Activated T-helper 2 cell treated with anti-CD3 and anti-CD28 coated beads, Interferon-gamma antibody, Interleukin-2, Interleukin-4, amounts not matched to agents 10 μg/mL and 5 μg/mL and 100 μg/mL, durations not matched to agents 14 hours and 24 hours and 36 hours (primary cell): ENCODE measurements at regions not wholly inside any gene's neighbourhood (a gene's known extent, or its start where the extent isn't known, plus 50 kb on each side); places are given as distances from the start of the nearest gene placed in this dataset.
"Not testable (repeated sequence)": the region's sequence is repeated elsewhere in the genome, so short reads cannot be mapped to it uniquely, and the experiment has no call there.

ENCODE experiments used
- DNase-seq: peaks from one replicate; pipeline ENCODE4 v3.0.0; 2021; ENCODE audit warnings: low spot score
- H3K27ac Mint-ChIP-seq: one replicate; pipeline ENCODE4 v1.8.0; 2021; ENCODE audit warnings: mixed read lengths
- H3K27me3 Mint-ChIP-seq: one replicate; pipeline ENCODE4 v1.8.0; 2021; ENCODE audit warnings: low read depth, mixed read lengths
- H3K36me3 Mint-ChIP-seq: one replicate; pipeline ENCODE4 v1.8.0; 2021; ENCODE audit warnings: low read depth, mixed read lengths
- H3K4me1 Mint-ChIP-seq: one replicate; pipeline ENCODE4 v1.8.0; 2021; ENCODE audit warnings: low read depth, mixed read lengths
- H3K4me3 Mint-ChIP-seq: one replicate; pipeline ENCODE4 v1.8.0; 2021; ENCODE audit warnings: low read depth, mild to moderate bottlenecking, moderate library complexity, mixed read lengths
- H3K9me3 Mint-ChIP-seq: one replicate; pipeline ENCODE4 v1.8.0; 2021; ENCODE audit warnings: mixed read lengths
- intact Hi-C: fragments of 100-400 bp; cut with micrococcal nuclease; formaldehyde crosslinking; loops from one replicate; pipeline ENCODE4 v1.15.1; 2023

GRCh38 chr7:6882321-6882721 is 56.2 kb upstream of the CCZ1B start:
- H3K27ac Mint-ChIP-seq, H3K9me3 Mint-ChIP-seq, H3K4me1 Mint-ChIP-seq, H3K4me3 Mint-ChIP-seq, H3K36me3 Mint-ChIP-seq, H3K27me3 Mint-ChIP-seq, DNase-seq, intact Hi-C loops: not testable (repeated sequence)

DNA sequence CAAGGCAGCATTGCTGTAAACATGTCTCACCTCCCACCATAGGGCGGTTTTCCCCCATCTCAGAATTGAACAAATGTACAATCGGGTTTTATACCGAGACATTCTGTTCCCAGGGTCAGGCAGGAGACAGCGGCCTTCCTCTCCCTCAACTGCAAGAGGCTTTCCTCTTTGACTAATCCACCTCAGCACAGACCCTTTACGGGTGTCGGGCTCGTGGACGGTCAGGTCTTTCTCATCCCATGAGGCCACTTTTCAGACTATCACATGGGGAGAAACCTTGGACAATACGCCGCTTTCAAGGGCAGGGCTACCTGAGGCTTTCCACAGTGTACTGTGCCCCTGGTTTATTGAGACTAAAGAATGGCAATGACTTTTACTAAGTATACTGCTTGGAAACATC is 57.7 kb upstream of the CCZ1B start:
- H3K36me3 Mint-ChIP-seq, intact Hi-C loops, H3K9me3 Mint-ChIP-seq, H3K4me1 Mint-ChIP-seq, H3K4me3 Mint-ChIP-seq, DNase-seq, H3K27me3 Mint-ChIP-seq, H3K27ac Mint-ChIP-seq: not testable (repeated sequence)

DNA sequence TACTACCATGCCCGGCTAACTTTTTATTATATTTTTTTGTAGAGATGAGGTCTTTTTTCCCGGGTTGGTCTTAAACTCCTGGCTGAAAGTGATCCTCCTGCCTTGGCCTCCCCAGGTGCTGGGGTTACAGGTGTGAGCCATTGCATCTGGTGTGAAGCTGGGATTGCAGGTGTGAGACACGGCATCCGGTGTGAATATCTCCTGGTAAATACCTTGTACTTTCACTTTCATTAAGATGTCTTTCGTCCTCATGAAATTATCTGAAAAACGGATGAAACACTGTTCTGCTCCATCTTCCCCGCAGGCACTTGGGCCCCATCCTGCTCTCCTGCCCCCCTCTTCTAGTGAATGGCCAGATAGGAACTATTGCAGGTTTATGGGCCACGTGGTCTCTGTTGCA is 60.1 kb upstream of the CCZ1B start:
- Mint-ChIP-seq H3K4me1 (no peaks in the 10 kb centered on the region), H3K9me3 (no peaks in the 10 kb centered on the region), H3K4me3 (no peak overlapping the region), H3K36me3 (no peaks in the 10 kb centered on the region), H3K27me3 (no peaks in the 10 kb centered on the region), H3K27ac (no peak overlapping the region)
- intact Hi-C loops = no loop called here
- no peak for DNase-seq

- H3K27me3 Mint-ChIP-seq, intact Hi-C loops, DNase-seq, H3K4me3 Mint-ChIP-seq, H3K36me3 Mint-ChIP-seq, H3K4me1 Mint-ChIP-seq, H3K9me3 Mint-ChIP-seq, H3K27ac Mint-ChIP-seq: not testable (repeated sequence)
These were observed 62.4 kb upstream of the CCZ1B start for GRCh38 chr7:6888267-6889045.

DNA sequence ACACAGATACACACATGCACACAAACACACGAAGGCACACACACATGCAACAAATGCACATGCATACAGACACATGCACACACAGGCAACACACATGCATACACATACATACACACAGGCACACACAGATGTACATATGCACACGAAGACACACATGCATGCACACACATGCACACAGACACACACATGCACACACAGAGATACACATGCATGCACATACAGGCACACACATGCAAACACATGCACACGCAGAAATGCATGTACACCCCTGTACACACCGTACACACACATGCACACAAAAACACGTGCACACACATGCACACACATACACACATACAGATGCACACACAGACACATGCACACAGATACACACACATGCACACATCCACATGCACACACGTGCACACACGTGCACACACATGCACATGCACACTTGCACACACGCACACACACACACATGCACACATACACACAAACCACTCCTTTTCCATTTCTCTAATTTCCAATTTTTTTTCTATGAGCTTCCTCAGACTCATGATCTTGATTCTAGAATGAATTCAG is 63.3 kb upstream of the CCZ1B start:
- no peak for DNase-seq
- Mint-ChIP-seq H3K9me3 (no peaks in the 10 kb centered on the region), H3K27me3 (no peaks in the 10 kb centered on the region), H3K27ac (no peak overlapping the region), H3K36me3 (no peaks in the 10 kb centered on the region), H3K4me1 (no peaks in the 10 kb centered on the region), H3K4me3 (no peak overlapping the region)
- intact Hi-C loops = no loop called here

DNA sequence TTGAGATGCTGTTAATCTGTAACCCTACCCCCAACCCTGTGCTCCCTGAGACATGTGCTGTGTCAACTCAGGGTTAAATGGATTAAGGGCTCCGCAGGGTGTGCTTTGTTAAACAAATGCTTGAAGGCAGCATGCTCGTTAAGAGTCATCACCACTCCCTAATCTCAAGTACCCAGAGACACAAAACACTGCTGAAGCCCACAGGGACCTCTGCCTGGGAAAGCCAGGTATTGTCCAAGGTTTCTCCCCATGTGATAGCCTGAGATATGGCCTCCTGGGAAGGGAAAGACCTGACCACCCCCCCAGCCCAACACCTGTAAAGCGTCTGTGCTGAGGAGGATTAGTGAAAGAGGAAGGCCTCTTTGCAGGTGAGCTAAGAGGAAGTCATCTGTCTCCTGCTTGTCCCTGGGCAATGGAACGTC is 76.0 kb upstream of the CCZ1B start:
- H3K27ac Mint-ChIP-seq, H3K9me3 Mint-ChIP-seq, H3K36me3 Mint-ChIP-seq, H3K4me1 Mint-ChIP-seq, intact Hi-C loops, H3K27me3 Mint-ChIP-seq, H3K4me3 Mint-ChIP-seq, DNase-seq: not testable (repeated sequence)

GRCh38 chr7:6903289-6903688 is 77.2 kb upstream of the CCZ1B start:
- H3K4me1 Mint-ChIP-seq, H3K36me3 Mint-ChIP-seq, H3K27me3 Mint-ChIP-seq, H3K9me3 Mint-ChIP-seq, DNase-seq, H3K4me3 Mint-ChIP-seq, intact Hi-C loops, H3K27ac Mint-ChIP-seq: not testable (repeated sequence)

- DNase-seq, H3K4me1 Mint-ChIP-seq, H3K36me3 Mint-ChIP-seq, H3K9me3 Mint-ChIP-seq, H3K27ac Mint-ChIP-seq, intact Hi-C loops, H3K4me3 Mint-ChIP-seq, H3K27me3 Mint-ChIP-seq: not testable (repeated sequence)
These were observed 77.7 kb upstream of the CCZ1B start for GRCh38 chr7:6903792-6904191.

DNA sequence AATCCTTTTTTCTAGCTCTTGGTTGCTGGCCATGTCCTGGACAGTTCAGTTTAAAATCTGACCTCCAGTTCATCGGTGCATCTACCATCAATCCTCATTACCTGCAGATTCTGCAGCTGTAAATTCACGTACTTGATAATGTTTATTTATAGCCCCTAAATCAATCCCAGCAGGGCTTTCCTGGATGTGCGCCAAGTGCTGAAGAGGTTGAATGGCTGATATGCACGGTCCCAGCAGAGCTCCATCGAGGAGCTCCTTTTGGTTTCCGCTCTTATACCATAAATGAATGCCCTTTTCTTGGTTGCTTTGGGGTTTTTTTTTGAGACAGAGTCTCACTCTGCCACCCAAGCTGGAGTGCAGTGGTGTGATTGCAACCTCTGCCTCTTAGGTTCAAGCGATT is 91.2 kb upstream of the CCZ1B start:
- H3K9me3 Mint-ChIP-seq = no peaks in the 10 kb centered on the region
- intact Hi-C loops = no loop called here
- H3K36me3 Mint-ChIP-seq = no peaks in the 10 kb centered on the region
- no peak overlapping the region for H3K27ac Mint-ChIP-seq
- no peaks in the 10 kb centered on the region for H3K4me1 Mint-ChIP-seq
- DNase-seq = no peak
- H3K4me3 Mint-ChIP-seq = no peak overlapping the region
- no peaks in the 10 kb centered on the region for H3K27me3 Mint-ChIP-seq

GRCh38 chr7:6919169-6919568 is 93.1 kb upstream of the CCZ1B start:
- H3K36me3 Mint-ChIP-seq, DNase-seq, H3K27ac Mint-ChIP-seq, H3K9me3 Mint-ChIP-seq, intact Hi-C loops, H3K4me1 Mint-ChIP-seq, H3K4me3 Mint-ChIP-seq, H3K27me3 Mint-ChIP-seq: not testable (repeated sequence)

- H3K27ac Mint-ChIP-seq, intact Hi-C loops, H3K4me3 Mint-ChIP-seq, H3K4me1 Mint-ChIP-seq, H3K9me3 Mint-ChIP-seq, DNase-seq, H3K36me3 Mint-ChIP-seq, H3K27me3 Mint-ChIP-seq: not testable (repeated sequence)
These were observed 98.4 kb upstream of the CCZ1B start for GRCh38 chr7:6924523-6924922.

DNA sequence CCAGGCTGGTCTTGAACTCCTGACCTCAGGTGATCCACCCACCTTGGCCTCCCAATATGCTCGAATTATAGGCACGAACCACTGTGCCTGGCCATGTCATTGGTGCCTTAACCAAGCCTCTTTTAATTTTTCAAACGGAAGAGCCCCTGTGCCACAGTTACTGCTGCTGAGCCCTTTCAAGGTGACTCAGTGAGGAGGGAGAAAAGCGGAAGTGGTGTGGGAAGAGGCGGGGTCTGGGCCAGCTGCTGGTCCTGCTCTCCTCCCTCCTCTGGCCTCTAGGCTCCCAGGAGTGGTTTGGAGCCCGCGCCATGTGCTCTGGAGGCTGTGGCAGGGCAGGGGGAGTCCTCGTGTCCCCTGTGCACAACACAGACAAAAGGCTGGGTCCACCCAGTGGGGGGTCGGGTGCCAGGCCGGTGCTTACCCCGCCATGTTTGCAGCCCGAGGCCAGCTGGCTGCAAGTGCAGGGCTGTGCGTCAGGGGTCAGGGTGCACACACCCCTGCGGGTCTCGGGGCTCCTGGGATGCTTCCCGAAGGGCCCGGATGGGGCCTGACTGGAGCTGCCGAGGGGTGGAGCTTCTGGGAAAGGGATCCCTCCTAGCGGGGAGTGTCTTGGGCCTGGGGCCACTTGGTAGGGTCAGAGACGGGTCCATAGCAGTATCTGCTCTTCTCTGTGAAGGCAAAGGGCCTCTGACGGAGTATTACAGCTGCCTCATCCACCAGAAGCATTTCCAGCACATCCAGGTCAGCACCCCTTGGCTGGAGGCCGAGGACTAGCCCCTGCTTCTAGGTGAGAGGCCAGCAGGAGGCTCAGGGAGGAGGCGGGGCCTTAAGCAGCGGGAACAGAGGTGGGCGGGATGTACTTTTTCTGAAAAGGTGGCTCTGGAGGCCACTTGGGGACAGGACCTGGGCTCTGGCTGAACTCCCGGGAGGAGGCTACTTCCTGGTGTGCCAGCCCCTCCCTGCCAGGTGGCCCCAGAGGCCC is 100.4 kb upstream of the CCZ1B start:
- H3K27ac Mint-ChIP-seq, H3K9me3 Mint-ChIP-seq, H3K4me3 Mint-ChIP-seq, H3K27me3 Mint-ChIP-seq, intact Hi-C loops, H3K36me3 Mint-ChIP-seq, DNase-seq: not testable (repeated sequence)
- H3K4me1 Mint-ChIP-seq = peaks cover 11% of the 10 kb centered on the region

DNA sequence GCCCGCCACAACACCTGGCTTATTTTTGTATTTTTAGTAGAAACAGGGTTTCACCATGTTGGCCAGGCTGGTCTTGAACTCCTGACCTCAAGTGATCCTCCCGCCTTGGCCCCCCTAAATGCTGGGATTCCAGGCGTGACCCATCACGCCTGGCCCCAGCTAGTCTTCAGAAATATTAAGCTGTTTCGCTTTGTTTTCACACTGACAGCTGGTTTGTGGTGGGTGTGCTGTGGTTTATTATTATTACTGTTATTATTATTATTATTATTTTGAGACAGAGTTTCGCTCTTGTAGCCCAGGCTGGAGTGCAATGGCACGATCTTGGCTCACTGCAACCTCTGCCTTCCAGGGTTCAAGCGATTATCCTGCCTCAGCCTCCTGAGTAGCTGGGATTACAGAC is 101.6 kb upstream of the CCZ1B start:
- DNase-seq, intact Hi-C loops, H3K4me3 Mint-ChIP-seq, H3K36me3 Mint-ChIP-seq, H3K27me3 Mint-ChIP-seq, H3K27ac Mint-ChIP-seq, H3K9me3 Mint-ChIP-seq: not testable (repeated sequence)
- H3K4me1 Mint-ChIP-seq = peaks cover 11% of the 10 kb centered on the region
